GM19238 (cell line): ENCODE measurements at regions not wholly inside any gene's neighbourhood (a gene's known extent, or its start where the extent isn't known, plus 50 kb on each side); places are given as distances from the start of the nearest gene placed in this dataset.
"Not testable (repeated sequence)": the region's sequence is repeated elsewhere in the genome, so short reads cannot be mapped to it uniquely, and the experiment has no call there.

ENCODE experiments used
- DNase-seq: peaks from one replicate; pipeline ENCODE4 v3.0.0; 2011; ENCODE audit warnings: low spot score; ENCODE audit not compliant: insufficient read length

- DNase-seq = not testable (repeated sequence)
These were observed 220.0 kb downstream of the SYK start for GRCh38 chr9:91021656-91022055.

- no peak for DNase-seq
These were observed 222.1 kb downstream of the SYK start for GRCh38 chr9:91023741-91024140.

- DNase-seq = no peak
These were observed 223.2 kb downstream of the SYK start for GRCh38 chr9:91024841-91025240.

GRCh38 chr9:91025856-91026255 lies 224.2 kb downstream of the SYK start:
- no peak for DNase-seq

- no peak for DNase-seq
These were observed 224.6 kb downstream of the SYK start for GRCh38 chr9:91026266-91026665.

GRCh38 chr9:91027005-91027404 lies 225.4 kb downstream of the SYK start:
- DNase-seq = no peak

- DNase-seq = no peak
These were observed 226.7 kb downstream of the SYK start for GRCh38 chr9:91028166-91028827.

GRCh38 chr9:91029650-91030361 lies 228.2 kb downstream of the SYK start:
- no peak for DNase-seq

- DNase-seq = no peak
These were observed 230.5 kb downstream of the SYK start for GRCh38 chr9:91032121-91032531.

- no peak for DNase-seq
These were observed 231.7 kb downstream of the SYK start for GRCh38 chr9:91033270-91033669.

GRCh38 chr9:91033797-91034196 lies 232.2 kb downstream of the SYK start:
- DNase-seq = no peak

- no peak for DNase-seq
These were observed 232.9 kb downstream of the SYK start for GRCh38 chr9:91034521-91034920.

GRCh38 chr9:91034976-91035824 lies 233.6 kb downstream of the SYK start:
- DNase-seq = no peak

GRCh38 chr9:91035825-91036208 lies 234.2 kb downstream of the SYK start:
- no peak for DNase-seq

- DNase-seq = no peak
These were observed 234.7 kb downstream of the SYK start for GRCh38 chr9:91036356-91036755.

GRCh38 chr9:91036826-91037510 lies 235.3 kb downstream of the SYK start:
- DNase-seq = peak; percentile 38

- no peak for DNase-seq
These were observed 236.2 kb downstream of the SYK start for GRCh38 chr9:91037511-91038482.

GRCh38 chr9:91038483-91039124 lies 237.0 kb downstream of the SYK start:
- DNase-seq = no peak

GRCh38 chr9:91039125-91039834 lies 237.7 kb downstream of the SYK start:
- DNase-seq = no peak

GRCh38 chr9:91039835-91040140 lies 238.2 kb downstream of the SYK start:
- DNase-seq = no peak
